Right cardiac atrium (tissue), 5 donors: ENCODE measurements at regions not wholly inside any gene's neighbourhood (a gene's known extent, or its start where the extent isn't known, plus 50 kb on each side); places are given as distances from the start of the nearest gene placed in this dataset.
A peak's percentile ranks its signal among the peaks of the same experiment; 100 is the strongest.
"Not testable (repeated sequence)": the region's sequence is repeated elsewhere in the genome, so short reads cannot be mapped to it uniquely, and the experiment has no call there.

Experiments
- ATAC-seq, 2 donors: fragments of 200-7000 bp; cut with Tn5 transposase; one replicate each; pipeline versions ENCODE4 v1.8.0 to v1.9.1; 2020; ENCODE audit warnings: moderate library complexity in 2 of 2, mild to moderate bottlenecking in 1 of 2
- DNase-seq, 3 donors: peaks; one replicate each; pipeline ENCODE4 v3.0.0-alpha.2; 2020
- H3K27ac ChIP-seq: one replicate; pipeline ENCODE4 v1.5.1; 2013; ENCODE audit warnings: mild to moderate bottlenecking, low read length, control low read depth, moderate library complexity
- H3K27me3 ChIP-seq: one replicate; pipeline ENCODE4 v1.6.1; 2013; ENCODE audit not compliant: control insufficient read depth, insufficient read depth
- H3K4me1 ChIP-seq: one replicate; pipeline ENCODE4 v1.6.1; 2013; ENCODE audit warnings: low read length; ENCODE audit not compliant: control insufficient read depth, insufficient read depth
- H3K4me3 ChIP-seq: one replicate; pipeline ENCODE4 v1.5.1; 2013; ENCODE audit warnings: low read length, control low read depth
- H3K9me3 ChIP-seq: one replicate; pipeline ENCODE4 v1.6.1; 2013; ENCODE audit warnings: low read length; ENCODE audit not compliant: control insufficient read depth
- WGBS: extraction: QIAGEN DNeasy Blood & Tissue Kit; methylation state at CpG from one replicate; pipeline ENCODE4 v1.1.7; 2013; 5-methylcytosine and 5-hydroxymethylcytosine counted together
- intact Hi-C, 4 donors: fragments of 100-400 bp; cut with DNase I; formaldehyde crosslinking; loops; one replicate each; pipeline versions ENCODE4 v1.11.0 to v1.14.0; 2022 to 2023
- donor health status: healthy with polysubstance abuse.
- donor health status: DM: no; HTN: yes; CAD: no.
- donor health status: DM: no; HTN: no; CAD: no.
- donor health status: DM: no; HTN: yes; CAD: no; lungs with severe emphysema.
- donor health status: DM: yes; HTN: yes; CAD: no.

- no peaks in the 10 kb centered on the region for H3K4me1 ChIP-seq
- DNase-seq (no peak), ATAC-seq (no peak)
- intact Hi-C loops = no loop called here
- no peak overlapping the region for H3K4me3 ChIP-seq
- H3K27me3 ChIP-seq = no peaks in the 10 kb centered on the region
- no peaks in the 10 kb centered on the region for H3K9me3 ChIP-seq
- WGBS = 64% methylated on average over 1 of the region's 1 CpG
- no peak overlapping the region for H3K27ac ChIP-seq
Measured at GRCh38 chr19:21612403-21612872, 107.0 kb downstream of the ZNF429 start.

GRCh38 chr19:21611659-21612402 lies 106.4 kb downstream of the ZNF429 start:
- H3K27me3 ChIP-seq = no peaks in the 10 kb centered on the region
- no peak overlapping the region for H3K4me3 ChIP-seq
- H3K9me3 ChIP-seq = no peaks in the 10 kb centered on the region
- ATAC-seq (no peak), DNase-seq (no peak)
- WGBS = 56% methylated on average over 4 of the region's 4 CpGs
- no peak overlapping the region for H3K27ac ChIP-seq
- H3K4me1 ChIP-seq = no peaks in the 10 kb centered on the region
- intact Hi-C loops = no loop called here

- DNase-seq (no peak), ATAC-seq (no peak)
- Histone ChIP-seq H3K4me3 (no peak overlapping the region), H3K4me1 (no peaks in the 10 kb centered on the region), H3K27ac (no peak overlapping the region), H3K9me3 (no peaks in the 10 kb centered on the region), H3K27me3 (no peaks in the 10 kb centered on the region)
- WGBS = 94% methylated on average over 1 of the region's 1 CpG
- intact Hi-C loops = no loop called here
Measured at GRCh38 chr19:21610787-21611186, 105.4 kb downstream of the ZNF429 start.

- Histone ChIP-seq H3K9me3 (no peaks in the 10 kb centered on the region), H3K27ac (no peak overlapping the region), H3K4me3 (no peak overlapping the region), H3K27me3 (no peaks in the 10 kb centered on the region), H3K4me1 (no peaks in the 10 kb centered on the region)
- intact Hi-C loops = no loop called here
- no peak for DNase-seq
- no peak for ATAC-seq
- WGBS = 81% methylated on average over 3 of the region's 3 CpGs
Measured at GRCh38 chr19:21610341-21610740, 104.9 kb downstream of the ZNF429 start.

- DNase-seq (no peak), ATAC-seq (no peak)
- H3K9me3 ChIP-seq = no peaks in the 10 kb centered on the region
- H3K27me3 ChIP-seq = no peaks in the 10 kb centered on the region
- intact Hi-C loops = no loop called here
- no peak overlapping the region for H3K27ac ChIP-seq
- WGBS = 83% methylated on average over 2 of the region's 2 CpGs
- no peak overlapping the region for H3K4me3 ChIP-seq
- peaks cover 3% of the 10 kb centered on the region for H3K4me1 ChIP-seq
Measured at GRCh38 chr19:21608571-21608970, 103.2 kb downstream of the ZNF429 start.

- no peak for DNase-seq
- WGBS = 66% methylated on average over 4 of the region's 4 CpGs
- Histone ChIP-seq H3K9me3 (no peaks in the 10 kb centered on the region), H3K27me3 (no peaks in the 10 kb centered on the region), H3K27ac (no peak overlapping the region), H3K4me1 (peaks cover 3% of the 10 kb centered on the region), H3K4me3 (no peak overlapping the region)
- intact Hi-C loops = no loop called here
- no peak for ATAC-seq
Measured at GRCh38 chr19:21607449-21607848, 102.0 kb downstream of the ZNF429 start.

- H3K4me3 ChIP-seq, H3K27ac ChIP-seq, H3K4me1 ChIP-seq, ATAC-seq, H3K27me3 ChIP-seq, intact Hi-C loops, DNase-seq, H3K9me3 ChIP-seq: not testable (repeated sequence)
- WGBS = 85% methylated on average over 23 of the region's 31 CpGs
Measured at GRCh38 chr19:21607011-21607410, 101.6 kb downstream of the ZNF429 start.

GRCh38 chr19:21606326-21606725 lies 100.9 kb downstream of the ZNF429 start:
- DNase-seq, H3K9me3 ChIP-seq, H3K27me3 ChIP-seq, H3K4me3 ChIP-seq, ATAC-seq, H3K27ac ChIP-seq, intact Hi-C loops, H3K4me1 ChIP-seq: not testable (repeated sequence)
- 71% methylated on average over 2 of the region's 5 CpGs for WGBS

GRCh38 chr19:21604951-21605476 lies 99.6 kb downstream of the ZNF429 start:
- ATAC-seq = peak; percentile 69 to 78
- no peaks in the 10 kb centered on the region for H3K9me3 ChIP-seq
- H3K27ac ChIP-seq = peak overlapping the region; percentile 81
- WGBS = 24% methylated on average over 8 of the region's 8 CpGs
- H3K4me3 ChIP-seq = peak overlapping the region; percentile 87
- no peaks in the 10 kb centered on the region for H3K27me3 ChIP-seq
- peaks cover 3% of the 10 kb centered on the region for H3K4me1 ChIP-seq
- no peak for DNase-seq
- intact Hi-C loops = no loop called here
